ENCODE measurements at regions not wholly inside any gene's neighbourhood (a gene's known extent, or its start where the extent isn't known, plus 50 kb on each side); places are given as distances from the start of the nearest gene placed in this dataset.

- DNase-seq (ENCODE audit: insufficient read length, low spot score), result no peak
- no peak for TF ChIP-seq CTCF (IDR thresholded peaks at IDR 0.05; ENCODE audit: insufficient read depth, missing control alignments)
- no peak for FAIRE-seq
These were observed 109.2 kb upstream of the ADGRF1 start for GRCh38 chr6:47151232-47151898.

GRCh38 chr6:47149554-47149953 is 107.4 kb upstream of the ADGRF1 start:
- FAIRE-seq (no peak), DNase-seq (ENCODE audit: insufficient read length, low spot score) (no peak)
- no peak for TF ChIP-seq CTCF (IDR thresholded peaks at IDR 0.05; ENCODE audit: insufficient read depth, missing control alignments)

GRCh38 chr6:47149066-47149465 is 106.9 kb upstream of the ADGRF1 start:
- TF ChIP-seq CTCF (IDR thresholded peaks at IDR 0.05; ENCODE audit: insufficient read depth, missing control alignments), result no peak

GRCh38 chr6:47147836-47148344 is 105.8 kb upstream of the ADGRF1 start:
- no peak for TF ChIP-seq CTCF (IDR thresholded peaks at IDR 0.05; ENCODE audit: insufficient read depth, missing control alignments)
- FAIRE-seq (no peak), DNase-seq (ENCODE audit: insufficient read length, low spot score) (no peak)

More at GRCh38 chr6:47149066-47149465, 106.9 kb upstream of the ADGRF1 start:
- DNase-seq (ENCODE audit: insufficient read length, low spot score) (no peak), FAIRE-seq (no peak)

GRCh38 chr6:47147175-47147727 is 105.1 kb upstream of the ADGRF1 start:
- DNase-seq (ENCODE audit: insufficient read length, low spot score) (no peak), FAIRE-seq (no peak)
- no peak for TF ChIP-seq CTCF (IDR thresholded peaks at IDR 0.05; ENCODE audit: insufficient read depth, missing control alignments)

- FAIRE-seq, result no peak
- DNase-seq (ENCODE audit: insufficient read length, low spot score), result no peak
- no peak for TF ChIP-seq CTCF (IDR thresholded peaks at IDR 0.05; ENCODE audit: insufficient read depth, missing control alignments)
These were observed 104.5 kb upstream of the ADGRF1 start for GRCh38 chr6:47146431-47147174.

Data from D721Med (cell line).